ENCODE measurements at regions not wholly inside any gene's neighbourhood (a gene's known extent, or its start where the extent isn't known, plus 50 kb on each side); places are given as distances from the start of the nearest gene placed in this dataset.
A peak's percentile ranks its signal among the peaks of the same experiment; 100 is the strongest.

- DNase-seq = no peak
These were observed 280.0 kb upstream of the EMCN start for GRCh38 chr4:100797791-100798190.

GRCh38 chr4:100797356-100797755 lies 279.5 kb upstream of the EMCN start:
- no peak for DNase-seq

DNA sequence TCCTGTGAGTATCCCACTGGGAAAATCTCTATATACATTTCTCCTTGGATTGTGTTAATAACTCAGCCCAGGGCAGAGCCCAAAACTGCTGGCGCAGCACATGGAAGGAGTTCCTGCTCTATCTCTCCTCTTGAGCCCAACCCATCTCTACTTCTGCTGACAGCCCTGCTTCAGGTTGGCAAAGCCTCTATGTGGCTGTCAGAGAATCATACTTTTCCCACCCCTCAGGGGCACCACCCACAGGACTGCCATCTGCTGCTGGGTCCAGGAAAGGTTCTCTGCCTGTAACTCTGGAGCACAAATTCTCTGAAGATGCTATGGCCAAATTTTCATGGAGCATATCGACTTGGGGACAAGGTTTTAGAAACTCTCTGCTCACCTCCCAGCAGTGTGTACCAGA lies 278.5 kb upstream of the EMCN start:
- DNase-seq = no peak

- DNase-seq = no peak
These were observed 277.8 kb upstream of the EMCN start for GRCh38 chr4:100795581-100795980.

DNA sequence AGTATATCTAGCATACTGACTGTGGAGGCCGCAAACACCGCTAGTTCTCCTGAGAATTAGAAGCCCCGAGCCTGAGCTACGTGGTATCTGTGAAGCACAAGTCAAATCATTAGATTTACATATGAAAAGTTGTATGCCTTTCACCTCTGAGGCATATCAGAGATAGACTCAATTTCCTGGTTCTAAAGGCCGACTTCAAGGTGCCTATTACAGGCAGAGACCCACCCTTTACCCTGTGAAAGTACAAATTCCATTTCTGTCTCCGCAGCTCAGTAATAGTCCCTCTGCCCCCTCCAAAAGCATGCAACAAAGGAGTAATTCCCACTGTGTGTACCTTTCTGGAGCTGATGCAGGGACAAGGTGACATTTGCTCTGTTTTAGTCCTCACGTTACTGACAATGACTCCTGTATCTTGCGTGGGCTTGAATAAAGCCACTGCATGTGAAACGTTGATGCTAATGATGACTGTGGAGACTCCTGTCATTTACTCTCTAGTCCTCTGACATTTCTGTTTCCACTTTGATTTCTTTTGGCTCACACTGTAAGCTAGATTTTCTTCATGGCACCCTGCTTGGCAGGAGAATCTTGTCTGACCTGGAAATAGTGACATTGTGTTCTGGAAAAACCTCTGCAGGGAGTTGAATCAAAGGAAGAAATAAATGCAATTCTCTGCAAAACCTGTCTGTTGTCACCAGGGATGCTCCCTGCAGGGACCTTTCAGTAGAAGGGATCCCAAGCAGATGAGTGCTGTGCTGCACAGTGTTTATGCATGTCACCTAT lies 273.2 kb upstream of the EMCN start:
- no peak for DNase-seq

DNA sequence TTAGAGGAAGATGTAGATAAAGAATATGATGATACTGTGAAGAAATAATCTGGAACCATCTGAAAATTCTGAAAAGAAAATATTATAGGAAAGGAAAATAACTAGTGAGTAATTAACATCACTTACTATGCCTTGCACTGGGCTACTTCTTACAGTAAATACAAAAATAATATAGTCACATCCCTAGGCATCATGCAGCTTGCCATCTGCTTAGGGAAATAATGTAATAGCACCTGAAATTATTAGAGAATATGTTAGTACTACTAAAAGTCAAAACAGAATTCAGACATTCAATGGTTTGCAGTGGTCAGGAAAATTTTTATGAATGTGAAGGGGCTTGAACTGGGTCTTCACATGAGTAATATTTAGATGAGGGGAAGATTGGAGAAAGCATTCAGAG lies 272.2 kb upstream of the EMCN start:
- DNase-seq = no peak

DNA sequence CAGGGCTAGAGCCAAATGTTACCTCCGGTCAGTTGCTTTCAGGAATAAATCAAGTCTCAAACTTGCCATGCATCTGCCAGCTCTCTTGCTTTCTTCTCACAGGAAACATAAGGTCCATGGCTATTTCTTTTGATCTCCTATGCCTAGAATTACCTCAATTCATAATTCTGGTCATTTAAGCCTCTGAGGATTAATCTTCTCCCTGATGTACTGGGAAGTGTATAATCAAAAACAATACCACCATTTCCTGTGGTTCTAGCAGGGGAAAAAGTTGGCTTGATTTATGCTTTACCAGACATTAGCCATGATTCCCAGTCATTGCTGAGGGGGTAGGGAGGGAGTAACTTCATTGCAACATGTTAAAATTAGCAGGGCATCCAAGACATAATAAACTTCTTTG lies 268.7 kb upstream of the EMCN start:
- DNase-seq = no peak

DNA sequence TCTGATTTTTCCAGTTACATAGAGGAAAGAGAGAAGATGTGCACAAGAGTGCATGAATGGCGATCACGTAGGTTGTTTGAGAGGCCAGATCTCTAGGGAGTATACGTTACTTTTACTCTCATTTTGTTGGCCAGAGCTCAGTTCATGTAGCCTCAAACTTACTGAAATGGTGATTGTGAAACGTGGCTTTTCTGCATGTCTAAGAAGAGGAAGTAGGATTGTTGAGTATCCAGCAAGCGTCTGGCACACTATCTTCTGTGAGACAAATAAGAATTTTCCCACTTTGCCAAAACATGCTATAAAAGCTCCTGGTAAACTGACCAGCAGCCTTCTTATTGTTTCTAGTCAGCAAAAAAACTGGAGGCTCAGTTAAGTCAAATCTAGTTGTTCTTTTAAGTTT lies 264.5 kb upstream of the EMCN start:
- no peak for DNase-seq

DNA sequence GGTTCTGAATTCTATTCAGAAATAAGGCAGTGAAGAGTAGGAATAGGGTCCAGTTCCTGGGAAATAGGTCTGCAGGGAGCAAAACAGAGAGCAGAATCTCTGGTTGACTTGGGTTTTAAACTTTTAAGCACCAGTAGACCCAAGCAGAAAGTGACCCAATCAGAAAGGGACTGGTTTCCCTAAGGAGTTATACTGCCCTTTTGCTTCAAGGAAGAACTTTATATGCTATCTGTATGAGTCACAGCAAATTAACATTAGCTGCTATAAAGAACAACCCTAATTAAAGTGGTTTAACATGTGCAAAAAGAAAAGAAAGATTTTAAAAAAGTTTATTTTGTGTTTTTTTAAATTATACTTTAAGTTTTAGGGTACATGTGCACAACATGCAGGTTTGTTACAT lies 263.6 kb upstream of the EMCN start:
- no peak for DNase-seq

GRCh38 chr4:100780126-100780525 lies 262.3 kb upstream of the EMCN start:
- no peak for DNase-seq

- no peak for DNase-seq
These were observed 260.6 kb upstream of the EMCN start for GRCh38 chr4:100778431-100778830.

GRCh38 chr4:100762738-100763137 lies 244.9 kb upstream of the EMCN start:
- no peak for DNase-seq

DNA sequence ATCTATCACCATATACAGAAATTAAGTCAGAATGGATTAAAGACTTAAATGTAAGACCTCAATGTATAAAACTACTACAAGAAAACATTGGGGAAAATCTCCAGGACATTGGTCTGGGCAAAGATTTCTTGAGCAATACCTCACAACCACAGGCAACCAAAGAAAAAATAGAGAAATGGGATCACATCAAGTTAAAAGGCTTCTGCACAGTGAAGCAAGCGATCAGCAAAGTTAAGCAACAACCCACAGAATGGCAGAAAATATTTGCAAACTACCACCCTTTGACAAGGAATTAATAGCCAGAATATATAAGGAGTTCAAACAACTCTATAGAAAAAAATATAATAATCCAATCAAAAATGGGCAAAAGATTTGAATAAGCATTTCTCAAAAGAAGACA lies 236.9 kb upstream of the EMCN start:
- no peak for DNase-seq

- DNase-seq = no peak
These were observed 228.4 kb upstream of the EMCN start for GRCh38 chr4:100746141-100746739.

DNA sequence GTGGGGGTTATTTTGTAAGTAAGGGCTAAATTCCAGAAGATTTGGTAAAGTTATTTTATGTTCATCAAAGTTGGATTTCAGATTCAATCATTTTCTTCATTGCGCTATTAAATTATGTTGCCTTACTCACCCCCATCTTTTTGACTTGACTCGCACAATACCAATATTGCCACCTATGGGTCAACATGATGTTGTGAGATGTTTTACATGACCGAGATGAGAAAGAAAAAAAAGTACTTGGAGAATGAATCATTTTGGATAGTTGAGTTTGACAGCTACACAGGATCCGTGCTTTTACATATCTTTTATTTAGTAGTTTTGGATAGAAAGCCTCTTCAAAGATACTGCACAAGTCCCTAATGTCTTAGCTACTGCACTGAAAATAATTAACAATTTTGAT lies 224.2 kb upstream of the EMCN start:
- DNase-seq = peak; percentile 2

DNA sequence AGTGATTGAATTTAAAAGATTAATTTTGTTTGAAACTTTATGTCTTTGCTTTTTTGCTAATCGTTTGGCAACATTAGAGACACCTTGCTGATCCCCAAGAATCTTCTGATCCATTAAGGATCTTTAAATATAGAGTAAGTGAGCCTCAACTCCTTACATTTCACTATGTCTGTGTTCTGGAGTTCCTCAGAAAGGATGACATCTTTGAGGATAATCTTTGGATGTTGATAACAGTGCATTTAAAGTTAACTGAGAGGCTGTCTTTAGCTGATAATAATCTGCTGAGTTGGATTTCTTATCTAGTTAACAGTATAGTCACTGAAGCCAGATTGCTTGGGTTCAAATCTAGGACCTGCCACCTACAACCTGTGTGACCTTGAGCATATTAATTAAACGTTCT lies 221.6 kb upstream of the EMCN start:
- DNase-seq = no peak

DNA sequence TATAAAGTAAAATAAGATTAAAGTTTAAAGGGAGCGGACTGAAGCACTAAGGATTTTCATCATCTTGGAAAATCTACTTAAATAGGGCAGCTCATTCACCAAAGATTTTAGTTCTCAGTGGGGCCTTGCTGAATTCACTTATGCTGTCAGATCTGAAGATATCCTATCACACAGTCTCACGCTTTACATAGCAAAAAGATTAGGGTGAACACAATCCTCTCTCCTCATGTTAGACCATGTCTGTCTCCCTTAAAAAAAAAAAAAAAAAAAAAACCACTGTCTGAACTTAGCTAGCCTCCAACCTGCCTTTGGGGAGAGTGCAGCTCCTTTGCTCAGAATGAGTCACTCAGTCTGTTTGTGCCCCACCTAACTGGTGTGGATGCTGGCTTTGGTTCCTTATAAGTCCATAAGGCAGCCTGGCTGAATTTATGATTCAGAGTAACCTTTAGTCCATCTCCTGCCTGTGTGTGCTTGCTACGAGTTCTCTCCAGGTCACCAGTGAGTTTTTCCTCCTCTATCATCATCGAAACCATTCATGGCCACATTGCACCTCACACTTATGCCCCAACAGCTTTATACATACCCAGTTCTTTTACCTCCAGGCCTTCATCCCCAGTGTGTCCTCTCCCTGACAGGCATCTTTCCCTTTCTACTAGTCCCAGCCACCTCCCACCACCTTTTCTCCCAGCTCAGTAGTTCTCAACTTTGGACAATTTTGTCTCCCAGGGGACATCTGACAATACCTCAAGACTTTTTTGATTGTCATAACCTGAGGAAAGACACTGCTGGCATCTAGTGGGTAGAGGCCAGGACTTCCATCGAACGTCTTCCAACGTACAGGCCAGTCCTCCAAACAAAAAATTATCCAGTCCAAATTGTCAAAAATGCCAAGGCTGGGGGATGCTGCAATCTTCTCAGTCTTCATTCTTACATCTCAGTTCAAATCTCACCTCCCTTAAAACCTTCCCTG lies 220.7 kb upstream of the EMCN start:
- DNase-seq = no peak

GRCh38 chr4:100736641-100737451 lies 219.0 kb upstream of the EMCN start:
- no peak for DNase-seq

- DNase-seq = no peak
These were observed 211.0 kb upstream of the EMCN start for GRCh38 chr4:100728861-100729260.

- DNase-seq = no peak
These were observed 205.1 kb upstream of the EMCN start for GRCh38 chr4:100722866-100723459.

DNA sequence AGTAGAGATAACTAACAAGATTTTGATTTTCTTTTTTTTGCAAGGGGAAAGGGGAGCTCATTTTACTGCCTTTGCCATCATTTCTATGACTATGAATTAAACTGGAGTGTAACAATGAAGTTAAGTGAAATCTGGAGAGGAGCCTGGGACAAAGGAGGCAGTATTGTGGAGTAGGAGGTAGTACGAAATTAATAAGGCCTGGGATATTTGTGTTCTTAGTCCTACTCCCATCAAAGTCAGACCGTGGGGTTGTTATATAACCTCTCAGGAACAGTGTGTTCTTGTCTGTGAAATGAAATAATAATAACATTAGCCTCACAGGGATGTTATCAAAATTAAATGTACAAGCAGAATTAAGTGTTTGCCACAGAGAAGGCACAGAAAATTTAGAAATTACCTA lies 204.3 kb upstream of the EMCN start:
- no peak for DNase-seq

GRCh38 chr4:100721490-100721889 lies 203.7 kb upstream of the EMCN start:
- DNase-seq = no peak
